ENCODE measurements at regions not wholly inside any gene's neighbourhood (a gene's known extent, or its start where the extent isn't known, plus 50 kb on each side); places are given as distances from the start of the nearest gene placed in this dataset.

DNA sequence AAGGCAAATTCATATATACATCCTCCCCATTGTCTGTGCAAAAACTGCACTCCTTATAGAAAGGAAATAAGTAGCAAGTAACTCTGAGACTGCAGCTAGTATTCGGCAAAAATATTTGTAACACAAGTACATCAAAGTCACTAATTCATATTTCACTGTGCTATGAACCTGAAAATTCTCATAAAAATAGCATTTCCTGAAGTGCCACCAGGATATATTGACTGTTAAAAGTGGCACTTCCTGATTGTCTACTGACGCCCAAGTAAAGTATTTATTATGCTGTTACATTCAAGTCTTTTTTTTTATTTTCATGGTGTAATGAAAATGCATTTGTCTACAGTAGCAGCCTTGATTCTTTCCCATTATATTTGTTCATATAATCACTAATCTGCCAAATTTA lies 673.8 kb downstream of the PTPRC start:
- TF ChIP-seq CTCF (IDR thresholded peaks at IDR 0.05; ENCODE audit: borderline replicate concordance, extremely low read depth, low read length, poor library complexity, severe bottlenecking), result no peak
- TF ChIP-seq EZH2 (IDR thresholded peaks at IDR 0.05; ENCODE audit: borderline replicate concordance, low read depth, low read length, severe bottlenecking), result no peak

Measured in DND-41 (cell line).